ENCODE measurements at regions not wholly inside any gene's neighbourhood (a gene's known extent, or its start where the extent isn't known, plus 50 kb on each side); places are given as distances from the start of the nearest gene placed in this dataset.

DNA sequence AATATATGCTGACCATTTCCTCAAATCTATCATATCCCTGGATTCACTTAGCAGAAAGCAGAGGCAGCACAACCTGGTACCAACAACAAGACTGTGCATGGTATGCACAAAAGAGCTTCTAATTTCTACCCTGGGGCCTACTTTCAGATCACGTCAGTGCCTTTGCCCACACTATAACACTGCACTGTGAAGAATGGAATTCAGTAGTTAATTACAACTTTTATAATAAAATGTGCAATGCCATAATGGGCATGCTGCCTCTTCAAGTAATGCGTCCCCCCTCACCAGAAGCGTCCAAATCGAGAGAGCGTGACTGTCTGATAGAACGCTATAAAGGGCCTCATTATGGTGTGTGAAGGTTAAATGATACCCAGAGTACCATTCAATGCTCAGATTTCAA is 328.1 kb upstream of the PKDCC start:
- 95 to 97% (median 95%) methylated on average over 6 of the region's 6 CpGs for WGBS, 3 donors
- TF ChIP-seq EP300 (IDR thresholded peaks at IDR 0.05): no peak
- no peak for TF ChIP-seq POLR2A (IDR thresholded peaks at IDR 0.05)
- no peak for TF ChIP-seq CTCF (IDR thresholded peaks at IDR 0.05)
- no peak for DNase-seq

GRCh38 chr2:41720331-41721251 is 327.2 kb upstream of the PKDCC start:
- no peaks in the 10 kb centered on the region for H3K36me3 ChIP-seq
- no peaks in the 10 kb centered on the region for H3K9me3 ChIP-seq
- DNase-seq: peak in 2 of 5 donors; percentile 27 to 40
- peak overlapping the region in 1 of 2 donors; percentile 24 for H3K27ac ChIP-seq
- H3K4me3 ChIP-seq: peak overlapping the region; percentile 12
- no peaks in the 10 kb centered on the region for H3K27me3 ChIP-seq
- WGBS, 3 donors: 3 to 9% (median 4%) methylated on average over 6 of the region's 6 CpGs
- intact Hi-C loops (cut with DNase I): no loop called here
- TF ChIP-seq POLR2A (IDR thresholded peaks at IDR 0.05) (no peak), EP300 (IDR thresholded peaks at IDR 0.05) (no peak), CTCF (IDR thresholded peaks at IDR 0.05) (no peak)
- peaks cover 9% of the 10 kb centered on the region for H3K4me1 ChIP-seq (ENCODE audit: insufficient read depth)

More for the DNA sequence above, 328.1 kb upstream of the PKDCC start:
- Histone ChIP-seq H3K9me3 (no peaks in the 10 kb centered on the region), H3K36me3 (no peaks in the 10 kb centered on the region), H3K27ac (peak overlapping the region in 1 of 2 donors; percentile 24), H3K4me3 (no peak overlapping the region), H3K27me3 (no peaks in the 10 kb centered on the region), H3K4me1 (ENCODE audit: insufficient read depth) (peaks cover 9% of the 10 kb centered on the region)
- intact Hi-C loops (cut with DNase I): no loop called here

DNA sequence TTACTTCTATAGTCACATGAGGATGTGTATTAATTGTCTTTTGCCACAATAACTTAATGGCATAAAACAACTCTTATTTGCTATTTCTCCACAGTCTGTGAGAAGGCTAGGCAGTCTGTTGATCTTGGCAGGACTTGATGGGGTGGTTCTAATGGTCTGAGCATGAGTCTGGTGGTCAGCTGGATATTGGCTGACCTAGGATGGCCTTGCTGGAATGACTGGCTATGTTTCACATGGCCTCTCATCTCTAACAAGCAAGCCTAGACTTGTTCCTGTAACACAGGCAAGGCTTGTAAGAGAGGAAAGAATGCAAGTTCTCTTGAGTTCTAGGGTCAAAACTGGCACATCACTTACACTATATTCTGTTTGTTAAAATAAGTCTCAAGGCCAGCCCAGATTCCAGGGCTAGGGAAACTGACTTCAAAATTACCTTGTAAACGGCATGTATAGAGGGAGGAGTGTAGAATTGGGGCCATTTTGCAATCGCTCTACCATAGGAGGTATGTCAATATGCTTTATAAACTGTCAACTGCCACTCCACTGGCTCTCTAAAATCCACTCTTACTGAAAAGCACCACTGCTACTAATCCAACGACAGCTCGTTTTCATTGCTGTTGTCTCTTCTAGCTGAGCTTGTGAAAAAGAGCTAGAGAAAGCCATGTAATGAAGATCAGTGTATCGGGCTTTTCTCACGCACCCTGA is 325.0 kb upstream of the PKDCC start:
- Histone ChIP-seq H3K4me1 (ENCODE audit: insufficient read depth) (peaks cover 9% of the 10 kb centered on the region), H3K27me3 (no peaks in the 10 kb centered on the region), H3K27ac (peak overlapping the region in 1 of 2 donors; percentile 26), H3K4me3 (no peak overlapping the region), H3K9me3 (no peaks in the 10 kb centered on the region), H3K36me3 (no peaks in the 10 kb centered on the region)
- no peak for TF ChIP-seq EP300 (IDR thresholded peaks at IDR 0.05)
- TF ChIP-seq POLR2A (IDR thresholded peaks at IDR 0.05): no peak
- TF ChIP-seq CTCF (IDR thresholded peaks at IDR 0.05): no peak
- DNase-seq: peak; percentile 29 to 53 (median 45)
- 45 to 65% (median 50%) methylated on average over 6 of the region's 6 CpGs for WGBS, 3 donors
- intact Hi-C loops (cut with DNase I): no loop called here

- DNase-seq: no peak
- TF ChIP-seq CTCF (IDR thresholded peaks at IDR 0.05) (no peak), EP300 (IDR thresholded peaks at IDR 0.05) (no peak), POLR2A (IDR thresholded peaks at IDR 0.05) (no peak)
- no peaks in the 10 kb centered on the region for H3K9me3 ChIP-seq
- peak overlapping the region in 1 of 2 donors; percentile 26 for H3K27ac ChIP-seq
- peaks cover 9% of the 10 kb centered on the region for H3K4me1 ChIP-seq (ENCODE audit: insufficient read depth)
- H3K36me3 ChIP-seq: no peaks in the 10 kb centered on the region
- H3K27me3 ChIP-seq: no peaks in the 10 kb centered on the region
- intact Hi-C loops (cut with DNase I): no loop called here
- H3K4me3 ChIP-seq: no peak overlapping the region
- 53 to 63% (median 60%) methylated on average over 3 of the region's 3 CpGs for WGBS, 3 donors
These were observed 324.3 kb upstream of the PKDCC start for GRCh38 chr2:41723526-41723925.
